ENCODE measurements at regions not wholly inside any gene's neighbourhood (a gene's known extent, or its start where the extent isn't known, plus 50 kb on each side); places are given as distances from the start of the nearest gene placed in this dataset.
"Not testable (repeated sequence)": the region's sequence is repeated elsewhere in the genome, so short reads cannot be mapped to it uniquely, and the experiment has no call there.

GRCh38 chr3:145182196-145182911 is 978.6 kb downstream of the PLOD2 start:
- DNase-seq (ENCODE audit: low read depth), result peak; percentile 38

DNA sequence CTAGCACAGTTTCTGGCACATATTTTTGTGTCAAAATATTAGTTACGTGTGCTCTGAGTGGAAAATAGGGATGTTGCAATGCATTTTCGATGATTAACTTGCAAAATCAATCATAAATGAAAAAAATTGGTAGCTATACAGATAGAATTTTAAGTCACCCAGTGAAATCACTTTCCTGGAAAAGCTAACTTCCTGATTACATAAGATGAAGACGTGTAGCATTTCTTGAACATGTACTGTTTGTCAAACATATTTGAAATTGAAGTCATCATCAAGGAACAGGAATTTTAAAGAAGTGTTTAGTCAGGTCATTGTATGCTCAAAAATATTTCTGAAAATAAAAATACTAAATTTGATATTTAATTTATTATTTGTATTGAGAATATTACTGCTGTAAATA is 977.7 kb downstream of the PLOD2 start:
- DNase-seq (ENCODE audit: low read depth), result no peak

DNA sequence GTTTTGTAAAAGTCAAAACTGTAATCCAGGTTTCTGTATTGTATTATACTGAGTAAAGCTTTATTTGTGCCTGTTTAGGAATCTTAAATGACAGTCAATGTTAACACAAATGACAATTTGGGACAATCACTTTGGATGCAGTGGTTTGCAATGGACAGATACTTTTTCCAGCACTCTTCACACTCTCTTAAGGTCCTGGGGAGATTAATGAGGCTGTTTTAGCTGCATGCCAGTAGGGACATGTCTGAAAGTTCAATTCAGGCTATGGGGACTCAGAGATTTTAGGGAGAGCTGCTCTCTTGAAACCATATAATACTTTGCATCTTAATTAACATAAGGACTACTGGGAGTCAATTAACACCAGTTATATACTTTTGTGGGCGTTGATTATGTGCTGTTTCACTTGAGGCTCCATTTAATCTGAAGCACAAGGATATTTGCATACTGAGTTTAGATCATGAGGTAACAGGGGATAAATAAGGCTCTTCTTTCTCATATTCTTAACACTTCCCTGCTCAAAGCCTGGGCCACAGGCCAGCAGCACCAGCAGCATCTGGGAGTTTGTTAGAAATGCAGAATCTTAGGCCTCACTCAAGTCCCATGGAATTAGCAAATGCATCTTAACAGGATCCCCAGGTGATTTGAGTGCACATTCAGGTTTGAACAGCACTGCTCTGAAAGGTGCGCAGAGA is 972.8 kb downstream of the PLOD2 start:
- no peak for DNase-seq (ENCODE audit: low read depth)

GRCh38 chr3:145190138-145190537 is 970.8 kb downstream of the PLOD2 start:
- DNase-seq (ENCODE audit: low read depth), result no peak

DNA sequence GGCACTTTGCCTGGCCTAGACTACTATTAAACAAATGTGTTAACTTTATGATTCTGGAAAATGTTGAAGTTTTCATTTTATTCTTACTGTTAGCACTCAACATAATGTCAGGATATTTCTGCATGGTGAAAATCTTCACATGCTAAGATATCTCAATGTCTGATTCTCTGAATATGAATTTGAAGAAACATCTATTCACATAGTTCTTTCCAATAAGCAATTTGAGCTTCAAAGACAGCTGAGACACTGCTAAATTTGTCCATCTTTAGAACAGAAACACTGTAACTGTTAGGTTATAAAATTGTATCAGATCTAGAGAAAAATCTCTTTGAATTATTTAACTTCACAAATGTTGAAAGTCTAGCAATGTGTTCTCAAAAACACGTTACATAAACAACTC is 970.2 kb downstream of the PLOD2 start:
- no peak for DNase-seq (ENCODE audit: low read depth)

GRCh38 chr3:145191543-145191942 is 969.4 kb downstream of the PLOD2 start:
- no peak for DNase-seq (ENCODE audit: low read depth)

- DNase-seq (ENCODE audit: low read depth), result no peak
Observed at GRCh38 chr3:145197051-145197820, 963.7 kb downstream of the PLOD2 start.

DNA sequence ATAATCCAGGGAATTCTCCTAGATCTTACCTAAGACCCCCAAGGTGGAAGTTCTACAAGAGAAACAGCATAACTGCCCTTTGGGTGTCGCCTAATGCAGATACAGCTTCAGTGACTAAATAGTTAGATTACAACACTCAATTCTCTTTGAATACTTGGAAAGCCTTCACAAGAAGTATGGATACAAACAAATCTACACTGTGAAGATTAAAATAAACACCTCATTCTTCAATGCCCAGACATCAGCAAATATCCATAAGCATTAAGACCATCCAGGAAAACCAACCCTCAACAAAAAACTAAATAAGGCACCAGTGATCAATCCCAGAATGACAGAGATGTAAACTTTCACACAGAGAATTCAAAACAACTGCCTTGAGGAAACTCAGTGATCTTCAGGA is 963.2 kb downstream of the PLOD2 start:
- no peak for DNase-seq (ENCODE audit: low read depth)

GRCh38 chr3:145209561-145209960 is 951.4 kb downstream of the PLOD2 start:
- DNase-seq (ENCODE audit: low read depth), result peak; percentile 7

DNA sequence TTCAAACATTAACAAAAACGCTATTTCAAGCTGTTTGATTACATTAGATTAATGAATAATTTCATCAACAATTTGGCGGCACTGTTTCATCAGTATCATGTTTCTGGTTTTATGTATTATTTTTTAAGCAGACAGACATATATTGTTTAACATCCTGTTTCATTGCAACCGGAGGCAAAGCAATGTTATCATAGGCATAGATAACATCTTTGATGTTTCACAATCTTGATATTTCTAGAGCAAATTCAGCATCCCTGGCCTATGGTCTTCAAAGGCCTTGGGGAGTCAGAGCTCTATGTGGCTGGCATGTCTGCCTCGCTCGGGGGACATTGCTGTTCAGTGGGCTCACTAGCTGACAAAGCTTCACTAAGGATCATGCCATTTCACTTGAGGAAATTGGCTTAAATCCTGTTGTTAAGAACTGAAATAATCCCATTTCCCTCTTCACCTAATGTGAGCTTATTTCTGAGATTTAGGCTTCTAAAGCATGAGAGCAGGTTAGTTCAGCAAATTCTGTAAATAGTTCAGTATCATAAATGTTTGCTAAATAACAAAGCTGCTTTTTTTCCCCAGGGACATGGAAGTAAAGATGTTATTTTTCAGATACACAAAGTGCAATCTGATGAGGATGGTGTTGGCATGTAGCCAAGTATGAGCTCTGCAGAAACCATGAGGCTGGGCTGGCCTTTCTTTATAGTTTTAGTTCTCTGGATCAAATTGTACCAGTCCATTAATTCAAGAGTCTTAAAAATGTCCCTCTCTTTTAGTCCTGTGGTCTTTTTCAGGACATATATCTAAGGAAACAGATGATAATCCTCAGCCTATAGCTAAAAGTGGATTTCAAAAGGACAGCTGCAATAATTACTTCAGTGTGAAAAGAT is 941.4 kb downstream of the PLOD2 start:
- peak; percentile 2 for DNase-seq (ENCODE audit: low read depth)

- DNase-seq (ENCODE audit: low read depth), result no peak
Observed at GRCh38 chr3:145224886-145225285, 936.1 kb downstream of the PLOD2 start.

- DNase-seq (ENCODE audit: low read depth), result peak; percentile 85
Observed at GRCh38 chr3:145243875-145244274, 917.1 kb downstream of the PLOD2 start.

GRCh38 chr3:145244327-145244726 is 916.7 kb downstream of the PLOD2 start:
- DNase-seq (ENCODE audit: low read depth), result no peak

DNA sequence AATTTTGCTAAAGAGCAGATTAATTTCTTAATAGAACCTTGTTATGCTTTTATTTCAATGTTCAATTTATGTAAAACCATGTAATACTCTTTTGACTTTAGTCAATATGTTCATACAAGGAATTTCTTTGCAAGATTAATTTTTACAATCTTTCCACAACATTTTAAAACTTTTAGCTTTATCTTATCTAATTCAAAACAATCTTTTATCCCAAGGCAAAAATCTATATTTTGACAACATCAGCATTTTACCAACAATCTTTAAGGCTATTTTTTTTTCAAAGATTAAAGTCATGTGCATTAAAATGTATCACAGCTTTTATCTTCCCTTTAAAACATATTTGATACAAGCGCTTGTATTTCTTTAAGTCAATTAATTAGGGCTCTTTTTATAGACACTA is 914.7 kb downstream of the PLOD2 start:
- DNase-seq (ENCODE audit: low read depth), result no peak

DNA sequence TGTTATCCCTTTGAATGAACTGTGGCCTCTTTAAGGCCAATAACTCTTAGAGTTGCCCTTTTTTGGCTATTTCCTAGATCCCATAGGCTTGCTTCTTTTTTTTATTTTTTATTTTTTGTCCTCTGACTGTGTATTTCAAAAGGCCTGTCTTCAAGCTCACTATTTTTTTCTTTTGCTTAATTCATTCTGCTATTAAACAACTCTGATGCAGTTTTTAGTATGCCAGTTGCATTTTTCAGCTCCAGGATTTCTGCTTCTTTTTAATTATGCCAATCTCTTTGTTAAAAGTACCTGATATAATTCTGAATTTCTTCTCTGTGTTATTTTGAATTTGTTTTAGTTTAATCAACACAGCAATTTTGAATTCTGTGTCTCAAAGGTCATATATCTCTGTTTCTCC is 912.1 kb downstream of the PLOD2 start:
- DNase-seq (ENCODE audit: low read depth), result no peak

- DNase-seq (ENCODE audit: low read depth), result no peak
Observed at GRCh38 chr3:145251311-145251710, 909.7 kb downstream of the PLOD2 start.

DNA sequence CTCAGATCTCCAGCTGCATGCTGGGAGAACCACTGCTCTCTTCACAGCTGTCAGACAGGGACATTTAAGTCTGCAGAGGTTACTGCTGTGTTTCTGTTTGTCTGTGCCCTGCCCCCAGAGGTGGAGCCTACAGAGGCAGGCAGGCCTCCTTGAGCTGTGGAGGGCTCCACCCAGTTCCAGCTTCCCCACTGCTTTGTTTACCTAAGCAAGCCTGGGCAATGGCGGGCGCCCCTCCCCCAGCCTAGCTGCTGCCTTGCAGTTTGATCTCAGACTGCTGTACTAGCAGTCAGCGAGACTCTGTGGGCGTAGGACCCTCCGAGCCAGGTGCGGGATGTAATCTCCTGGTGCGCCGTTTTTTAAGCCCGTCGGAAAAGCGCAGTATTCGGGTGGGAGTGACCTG is 903.0 kb downstream of the PLOD2 start:
- DNase-seq (ENCODE audit: low read depth), result not testable (repeated sequence)

DNA sequence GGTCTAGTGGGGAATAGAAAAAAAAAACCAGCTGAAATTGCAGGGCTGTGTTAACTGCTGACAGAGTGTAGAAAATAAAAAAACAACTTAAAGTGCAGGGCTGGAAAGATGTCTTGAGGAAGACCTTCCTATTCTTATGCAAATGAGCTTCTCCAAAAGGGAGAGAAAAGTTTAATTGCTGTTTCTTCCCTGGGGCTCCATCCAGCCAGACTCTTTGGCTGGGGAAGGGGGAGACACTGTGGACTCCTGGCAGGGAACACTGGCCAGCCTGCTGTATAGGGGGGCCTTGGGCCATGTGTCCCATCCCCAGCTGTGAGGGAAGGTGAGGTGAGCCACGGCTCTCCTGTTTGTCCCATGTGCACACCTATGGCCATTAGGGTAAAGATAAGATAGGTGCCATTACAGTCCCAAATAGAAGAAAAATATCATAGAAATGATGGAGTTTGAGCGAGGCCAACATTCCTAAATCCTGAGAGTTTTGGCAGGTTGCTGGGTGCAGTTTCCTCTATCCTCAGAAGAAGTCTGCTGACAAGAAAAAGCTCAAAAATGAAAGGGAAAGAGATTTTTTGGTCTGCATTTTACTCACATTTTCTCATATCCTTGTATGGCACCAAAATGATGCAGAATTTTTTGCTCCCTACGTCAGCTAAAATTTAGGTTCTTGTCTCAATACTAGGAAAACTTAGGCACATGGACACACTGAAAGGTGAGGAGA is 901.7 kb downstream of the PLOD2 start:
- DNase-seq (ENCODE audit: low read depth), result no peak

GRCh38 chr3:145263458-145263857 is 897.5 kb downstream of the PLOD2 start:
- DNase-seq (ENCODE audit: low read depth), result not testable (repeated sequence)

- no peak for DNase-seq (ENCODE audit: low read depth)
Observed at GRCh38 chr3:145266368-145266767, 894.6 kb downstream of the PLOD2 start.

GRCh38 chr3:145269106-145269505 is 891.9 kb downstream of the PLOD2 start:
- DNase-seq (ENCODE audit: low read depth), result no peak
